Brain microvascular endothelial cell (primary cell): ENCODE measurements at regions not wholly inside any gene's neighbourhood (a gene's known extent, or its start where the extent isn't known, plus 50 kb on each side); places are given as distances from the start of the nearest gene placed in this dataset.

ENCODE experiments used
- DNase-seq: peaks from one replicate; pipeline ENCODE4 v3.0.0-alpha.2; 2020
- H3K27ac ChIP-seq: fragments of 250-450 bp; sonication (Bioruptor Pico); 2 replicates; pipeline ENCODE4 v1.5.1; 2020; ENCODE audit warnings: mild to moderate bottlenecking, moderate library complexity
- H3K27me3 ChIP-seq: fragments of 250-450 bp; sonication (Bioruptor Pico); replicated peaks from 2 replicates; pipeline ENCODE4 v1.5.1; 2020; ENCODE audit warnings: mild to moderate bottlenecking
- H3K36me3 ChIP-seq: fragments of 250-450 bp; sonication (Bioruptor Pico); replicated peaks from 2 replicates; pipeline ENCODE4 v1.5.1; 2020; ENCODE audit warnings: mild to moderate bottlenecking
- H3K4me3 ChIP-seq: 2 replicates; pipeline ENCODE4 v1.5.1; 2011; ENCODE audit warnings: low read depth, mild to moderate bottlenecking, control low read depth, low read length, moderate library complexity
- CTCF ChIP-seq: IDR thresholded peaks from 2 replicates; pipeline ENCODE4 v1.5.1; 2011; ENCODE audit warnings: low read depth, mild to moderate bottlenecking, moderate library complexity, low read length, control low read depth, inconsistent platforms; ENCODE audit errors: missing control alignments
- in situ Hi-C: cut with HindIII; loops from 2 replicates; pipeline ENCODE4 v1.10.0; 2017; ENCODE audit warnings: low sequenced_read_pairs, low pct_ligation_motif_present

DNA sequence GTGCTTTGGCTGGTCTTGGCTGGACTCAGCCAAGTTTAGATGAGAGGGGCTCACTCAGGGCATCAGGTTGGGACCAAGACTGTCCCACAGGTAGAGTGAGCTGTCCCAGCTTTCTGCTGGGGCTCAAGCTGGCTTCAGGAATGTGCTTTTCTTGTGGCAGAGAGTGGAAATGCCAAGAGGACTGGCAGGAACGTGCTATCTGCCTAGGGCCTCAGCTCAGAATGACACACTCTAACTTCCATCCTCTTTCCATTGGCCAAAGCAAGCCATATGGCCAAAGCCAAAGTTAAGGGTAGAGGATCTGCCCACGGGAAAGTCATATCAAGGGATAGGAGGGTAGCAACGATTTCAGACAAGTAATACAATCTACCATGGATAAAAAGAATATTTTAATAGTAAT lies 178.8 kb downstream of the ABHD5 start:
- DNase-seq, result no peak
- Histone ChIP-seq H3K36me3 (no peaks in the 10 kb centered on the region), H3K27ac (peak overlapping the region; percentile 92), H3K4me3 (no peak overlapping the region), H3K27me3 (no peaks in the 10 kb centered on the region)
- no peak for TF ChIP-seq CTCF
- in situ Hi-C loops, result loop anchor here (25.0 kb wide), 1 partner anchor 107 kb away; no protein-coding TSS in a partner anchor

DNA sequence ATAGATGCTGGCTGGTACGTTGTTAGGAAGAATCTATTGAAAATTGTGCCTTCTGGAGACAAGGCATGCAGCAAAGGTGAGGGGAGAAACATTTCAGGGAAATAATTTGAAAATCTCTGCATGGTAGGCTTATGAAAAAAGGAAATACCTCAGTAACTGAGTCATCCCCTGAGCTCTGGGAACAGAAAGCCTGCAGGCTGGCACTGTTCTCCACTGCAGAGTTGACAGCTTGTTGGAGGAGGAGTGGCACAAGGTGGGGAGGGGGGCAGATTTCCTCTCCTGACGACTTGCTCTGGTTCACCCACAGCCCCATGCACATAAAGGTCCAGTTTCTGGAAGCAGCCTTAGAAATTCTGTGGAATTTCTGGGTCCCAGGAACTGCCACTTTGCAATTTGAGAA lies 179.4 kb downstream of the ABHD5 start:
- Histone ChIP-seq H3K27me3 (no peaks in the 10 kb centered on the region), H3K4me3 (no peak overlapping the region), H3K27ac (peak overlapping the region; percentile 92), H3K36me3 (no peaks in the 10 kb centered on the region)
- peak; percentile 53 for DNase-seq
- no peak for TF ChIP-seq CTCF
- in situ Hi-C loops, result loop anchor here (25.0 kb wide), 1 partner anchor 108 kb away; no protein-coding TSS in a partner anchor

GRCh38 chr3:43870844-43871626 lies 180.3 kb downstream of the ABHD5 start:
- DNase-seq, result no peak
- Histone ChIP-seq H3K4me3 (no peak overlapping the region), H3K27ac (peak overlapping the region; percentile 92), H3K27me3 (no peaks in the 10 kb centered on the region), H3K36me3 (no peaks in the 10 kb centered on the region)
- in situ Hi-C loops, result loop anchor here (25.0 kb wide), 1 partner anchor 109 kb away; no protein-coding TSS in a partner anchor
- no peak for TF ChIP-seq CTCF

DNA sequence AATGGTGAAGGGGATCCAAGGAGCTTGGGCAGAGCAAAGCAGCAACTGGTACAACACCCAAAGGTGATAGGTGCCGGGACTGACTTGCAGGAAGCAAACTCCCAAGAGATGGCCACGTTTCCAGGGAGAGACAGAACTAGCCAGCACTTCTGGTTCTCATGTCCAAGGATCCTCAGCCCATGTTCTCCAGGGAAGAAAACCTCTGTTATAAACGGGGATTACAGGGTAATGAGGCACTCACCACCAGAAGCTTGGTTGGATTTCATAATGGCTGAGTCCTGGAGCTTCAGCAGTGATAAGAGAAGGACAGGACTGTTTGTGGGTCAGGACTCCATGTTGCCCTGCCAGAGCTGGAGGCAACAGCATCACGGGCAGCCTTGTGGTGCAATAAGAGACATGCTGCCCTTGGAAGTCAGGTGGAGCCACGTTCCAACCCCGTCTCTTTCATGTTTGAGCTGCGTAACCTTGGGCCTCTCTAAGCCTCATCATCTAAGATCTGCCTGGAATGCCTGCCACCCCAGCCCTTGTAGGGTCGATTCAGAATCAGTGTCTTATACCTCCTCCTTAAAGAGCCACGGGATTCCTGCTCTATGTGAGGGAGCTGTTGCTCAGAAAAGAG lies 181.0 kb downstream of the ABHD5 start:
- TF ChIP-seq CTCF, result no peak
- DNase-seq, result no peak
- Histone ChIP-seq H3K4me3 (no peak overlapping the region), H3K36me3 (no peaks in the 10 kb centered on the region), H3K27me3 (no peaks in the 10 kb centered on the region), H3K27ac (peak overlapping the region; percentile 92)
- in situ Hi-C loops, result loop anchor here (25.0 kb wide), 1 partner anchor 109 kb away; no protein-coding TSS in a partner anchor

- TF ChIP-seq CTCF, result no peak
- DNase-seq, result peak; percentile 90
- Histone ChIP-seq H3K27me3 (no peaks in the 10 kb centered on the region), H3K4me3 (no peak overlapping the region), H3K27ac (peak overlapping the region; percentile 92), H3K36me3 (no peaks in the 10 kb centered on the region)
- in situ Hi-C loops, result loop anchor here (25.0 kb wide), 1 partner anchor 110 kb away; no protein-coding TSS in a partner anchor
Measured at GRCh38 chr3:43872301-43872700, 181.6 kb downstream of the ABHD5 start.
